H1 (cell line): ENCODE measurements at regions not wholly inside any gene's neighbourhood (a gene's known extent, or its start where the extent isn't known, plus 50 kb on each side); places are given as distances from the start of the nearest gene placed in this dataset.

Source experiments
- CHD2 ChIP-seq: IDR thresholded peaks from 2 replicates; pipeline ENCODE4 v1.6.1; 2012; ENCODE audit warnings: low read length, improper control_type of control experiment
- EZH2 ChIP-seq: fragments of 200-600 bp; sonication (generic); IDR thresholded peaks from 2 replicates; pipeline ENCODE4 v1.7.1; 2012; ENCODE audit warnings: low read depth, mild to moderate bottlenecking, moderate library complexity, low read length, inconsistent platforms; ENCODE audit not compliant: severe bottlenecking
- RAD21 ChIP-seq, 2 experiments: IDR thresholded peaks in 1 of 2; conservative IDR thresholded peaks in 1 of 2; 2 replicates each; pipeline ENCODE4 v1.6.1; 2011; ENCODE audit warnings: low read depth in 2 of 2, low read length in 2 of 2, improper control_type of control experiment in 1 of 2, inconsistent platforms in 1 of 2, mild to moderate bottlenecking in 1 of 2, moderate library complexity in 1 of 2
- SIRT6 ChIP-seq: IDR thresholded peaks from one replicate; pipeline ENCODE4 v1.7.1; 2012; ENCODE audit warnings: low read length, inconsistent platforms
- SIX5 ChIP-seq: IDR thresholded peaks from 2 replicates; pipeline ENCODE4 v1.6.1; 2011; ENCODE audit warnings: mild to moderate bottlenecking, low read depth, low read length
- SP1 ChIP-seq: IDR thresholded peaks from 2 replicates; pipeline ENCODE4 v1.6.1; 2011; ENCODE audit warnings: low read depth, low read length

GRCh38 chr11:116431842-116432241 is 340.9 kb downstream of the BUD13 start (continued):
- TF ChIP-seq RAD21 (IDR thresholded peaks at IDR 0.05 in 1 of 2, conservative IDR thresholded peaks at IDR 0.05 in 1 of 2; ENCODE audit: low read depth in 2 of 2, low read length in 2 of 2) (no peak), SIX5 (no peak), CHD2 (no peak), SP1 (no peak), EZH2 (no peak), SIRT6 (no peak)
